ELR (cell line): ENCODE measurements at regions not wholly inside any gene's neighbourhood (a gene's known extent, or its start where the extent isn't known, plus 50 kb on each side); places are given as distances from the start of the nearest gene placed in this dataset.
"Not testable (repeated sequence)": the region's sequence is repeated elsewhere in the genome, so short reads cannot be mapped to it uniquely, and the experiment has no call there.

Experiments used
- DNase-seq: peaks from one replicate; pipeline ENCODE4 v3.0.0-alpha.2; 2015; ENCODE audit warnings: low read depth

DNA sequence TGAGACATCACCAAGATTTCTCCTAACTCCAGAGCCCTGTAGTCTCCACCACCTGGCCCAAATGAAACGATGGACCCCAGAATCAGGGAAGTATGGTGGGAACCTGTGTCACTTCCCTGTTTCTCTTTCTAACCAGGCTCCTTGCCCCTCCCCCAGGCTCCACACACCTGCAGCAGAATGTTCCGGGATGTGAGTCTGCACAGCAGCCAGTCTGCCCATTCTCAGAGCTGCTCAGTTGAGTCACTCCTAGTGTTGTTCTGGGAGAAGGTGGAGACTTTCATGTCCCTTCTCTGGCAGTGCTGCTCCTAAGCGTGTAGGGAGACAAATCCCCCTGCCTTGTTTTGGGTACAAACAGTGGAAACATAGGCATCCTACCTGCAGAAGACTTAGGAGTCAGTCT is 76.0 kb upstream of the XPA start:
- DNase-seq = peak; percentile 28

- peak; percentile 51 for DNase-seq
Observed at GRCh38 chr9:97773723-97774122, 76.6 kb upstream of the XPA start.

GRCh38 chr9:97774673-97775072 is 77.5 kb upstream of the XPA start:
- DNase-seq = no peak

- not testable (repeated sequence) for DNase-seq
Observed at GRCh38 chr9:97778740-97779139, 74.3 kb upstream of the FOXE1 start.

- DNase-seq = no peak
Observed at GRCh38 chr9:97779608-97780007, 73.4 kb upstream of the FOXE1 start.

GRCh38 chr9:97781902-97782301 is 71.1 kb upstream of the FOXE1 start:
- DNase-seq = no peak

DNA sequence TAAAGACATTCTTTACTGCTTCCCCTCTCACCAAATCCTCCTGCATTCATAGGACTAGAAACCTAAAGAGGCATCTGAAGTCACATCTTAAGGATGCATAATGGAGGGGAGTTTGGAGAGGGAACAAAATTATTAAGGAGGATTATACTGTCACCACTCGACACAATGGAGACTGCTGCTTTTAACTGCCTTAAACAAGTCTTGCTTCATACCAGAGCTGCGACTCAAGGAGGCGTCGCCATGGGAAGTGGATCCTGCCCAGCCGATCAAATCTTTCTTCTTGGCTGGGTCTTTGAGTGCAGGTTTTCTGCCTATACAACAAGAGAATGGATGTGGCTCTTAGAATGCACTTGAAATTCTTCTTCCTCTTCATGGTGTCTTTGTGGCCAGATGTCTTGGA is 66.7 kb upstream of the FOXE1 start:
- peak; percentile 65 for DNase-seq

GRCh38 chr9:97787551-97787950 is 65.5 kb upstream of the FOXE1 start:
- DNase-seq = no peak

DNA sequence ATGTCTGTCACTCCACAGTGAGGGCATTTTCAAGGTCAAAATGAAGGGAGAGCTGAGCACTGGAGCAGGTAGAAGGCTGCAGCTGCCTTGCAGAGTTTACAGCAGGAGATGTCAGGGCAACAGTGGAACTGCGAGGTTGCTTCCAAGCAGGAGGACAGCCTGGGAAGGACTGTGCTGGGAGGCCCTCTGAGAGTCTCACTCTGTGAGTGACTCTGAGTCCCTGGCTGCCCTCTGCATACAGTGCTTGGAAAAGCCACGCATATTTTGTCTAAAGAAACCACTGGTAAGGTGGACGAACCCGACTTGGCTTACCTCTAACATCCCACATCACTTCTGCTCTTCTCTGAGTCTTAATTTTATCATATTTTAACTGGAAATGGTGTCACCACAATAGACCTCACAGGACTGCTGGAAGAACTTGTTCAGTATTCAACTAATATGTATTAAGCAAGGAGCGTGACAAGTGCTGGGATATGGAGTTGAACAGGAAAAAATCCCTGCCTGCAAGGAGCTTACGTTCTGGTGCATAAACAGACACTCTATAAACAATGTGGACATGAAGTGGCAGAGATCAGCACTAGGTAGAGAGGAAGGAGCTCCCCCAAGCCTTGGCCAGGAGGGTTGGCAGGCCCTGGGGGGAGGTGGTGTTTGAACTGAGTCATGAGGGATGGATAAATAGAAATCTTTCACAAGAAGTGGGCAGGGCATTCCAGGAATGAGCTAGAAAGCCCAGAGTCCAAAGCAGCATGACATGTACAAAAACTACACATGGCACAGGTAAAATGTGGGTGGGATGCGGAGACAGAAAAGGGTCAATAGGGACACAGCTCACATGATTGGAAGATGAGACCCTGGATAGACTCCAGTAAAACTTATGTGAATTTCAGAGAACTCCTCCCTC is 64.0 kb upstream of the FOXE1 start:
- DNase-seq = peak; percentile 54

DNA sequence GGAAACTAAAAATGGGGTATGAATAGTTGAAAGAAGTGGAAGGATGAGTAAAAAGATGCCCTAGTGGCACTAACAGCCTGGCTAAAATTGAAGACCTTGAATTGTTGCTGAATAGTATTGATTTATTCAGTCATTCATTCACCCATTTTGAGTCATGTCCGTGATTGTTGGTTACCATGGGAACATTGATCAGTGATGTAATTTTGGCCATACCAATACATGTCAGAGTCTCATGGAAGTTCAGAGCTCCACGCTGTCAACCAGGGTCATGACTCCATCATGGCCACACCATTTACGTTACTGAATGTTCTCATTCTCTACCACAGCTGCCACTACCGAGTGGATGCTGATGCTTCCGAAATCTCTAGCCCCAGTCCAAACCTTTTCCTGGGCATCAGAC is 62.5 kb upstream of the FOXE1 start:
- DNase-seq = no peak

GRCh38 chr9:97791542-97791941 is 61.5 kb upstream of the FOXE1 start:
- DNase-seq = no peak

- DNase-seq = no peak
Observed at GRCh38 chr9:97793067-97793466, 60.0 kb upstream of the FOXE1 start.

- peak; percentile 53 for DNase-seq
Observed at GRCh38 chr9:97794666-97795065, 58.4 kb upstream of the FOXE1 start.

DNA sequence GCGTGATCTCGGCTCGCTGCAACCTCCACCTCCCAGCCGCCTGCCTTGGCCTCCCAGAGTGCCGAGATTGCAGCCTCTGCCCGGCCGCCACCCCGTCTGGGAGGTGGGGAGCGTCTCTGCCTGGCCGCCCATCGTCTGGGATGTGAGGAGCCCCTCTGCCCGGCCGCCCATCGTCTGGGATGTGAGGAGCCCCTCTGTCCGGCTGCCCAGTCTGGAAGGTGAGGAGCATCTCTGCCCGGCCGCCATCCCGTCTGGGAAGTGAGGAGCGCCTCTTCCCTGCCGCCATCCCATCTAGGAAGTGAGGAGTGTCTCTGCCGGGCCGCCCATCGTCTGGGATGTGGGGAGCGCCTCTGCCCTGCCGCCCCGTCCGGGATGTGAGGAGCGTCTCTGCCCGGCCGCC is 56.9 kb upstream of the FOXE1 start:
- DNase-seq = not testable (repeated sequence)

GRCh38 chr9:97801180-97801579 is 51.8 kb upstream of the FOXE1 start:
- no peak for DNase-seq

DNA sequence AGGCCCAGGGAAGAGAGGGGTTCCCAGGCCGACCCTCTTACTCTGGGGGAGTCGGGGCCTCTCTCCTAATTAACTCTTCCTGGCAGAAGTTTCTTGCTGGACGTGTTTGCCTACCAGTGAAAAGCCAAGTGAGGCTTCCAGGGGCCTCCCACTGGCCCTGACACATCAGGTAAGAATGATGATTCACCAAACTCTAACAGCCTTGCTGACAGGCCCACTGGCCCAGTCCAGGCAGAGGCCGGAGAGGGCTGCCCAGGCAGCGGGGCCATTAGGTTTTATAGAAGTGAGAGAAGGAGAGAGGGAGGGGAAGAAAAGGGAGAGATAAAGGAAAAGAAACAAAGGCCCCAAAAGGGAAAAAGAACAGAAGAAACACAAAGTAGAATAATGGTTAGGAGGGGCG is 50.8 kb upstream of the FOXE1 start:
- DNase-seq = peak; percentile 97

GRCh38 chr9:97803167-97804058 is 49.6 kb upstream of the FOXE1 start:
- DNase-seq = peak; percentile 79
